OCI-LY3 (cell line): ENCODE measurements at regions not wholly inside any gene's neighbourhood (a gene's known extent, or its start where the extent isn't known, plus 50 kb on each side); places are given as distances from the start of the nearest gene placed in this dataset.

Experiments used
- CTCF ChIP-seq: fragments of 200-600, 300-600 bp; sonication (generic); IDR thresholded peaks from 2 replicates; pipeline ENCODE4 v1.5.1; 2014; ENCODE audit warnings: antibody characterized with exemption, low read length, low read depth
- EZH2phosphoT487 ChIP-seq: fragments of 200-600 bp; shearing (Covaris generic); IDR thresholded peaks from 2 replicates; pipeline ENCODE4 v1.6.1; 2018; ENCODE audit warnings: antibody characterized with exemption, mixed run types, low read depth

GRCh38 chr7:110600956-110601355, 490.0 kb upstream of the LRRN3 start:
- no peak for TF ChIP-seq CTCF
- no peak for TF ChIP-seq EZH2phosphoT487
